SK-N-SH (cell line): ENCODE measurements at regions not wholly inside any gene's neighbourhood (a gene's known extent, or its start where the extent isn't known, plus 50 kb on each side); places are given as distances from the start of the nearest gene placed in this dataset.

ENCODE experiments used
- CTCF ChIA-PET: fragments of 300-600, 350-600 bp; formaldehyde crosslinking; extraction: SDS; loops from one replicate; lab custom pipeline; 2021; lab: Yijun Ruan, JAX
- POLR2A ChIA-PET: fragments of 350-600 bp; sonication (Branson Sonifier 250); formaldehyde crosslinking; extraction: SDS; loops from one replicate; lab custom pipeline; 2020; ENCODE audit warnings: antibody characterized with exemption, inconsistent platforms; lab: Yijun Ruan, JAX
- DNase-seq: peaks from one replicate; pipeline ENCODE4 v3.0.0; 2012
- H2AFZ ChIP-seq: fragments of 200-600 bp; sonication (generic); 2 replicates; pipeline ENCODE4 v1.8.1; 2016; ENCODE audit warnings: antibody characterized with exemption, mild to moderate bottlenecking, low read depth
- H3F3A ChIP-seq: fragments of 200-600 bp; sonication (generic); replicated peaks from 2 replicates; pipeline ENCODE3; 2016; ENCODE audit warnings: antibody characterized with exemption, mild to moderate bottlenecking; ENCODE audit not compliant: insufficient read depth
- H3K27ac ChIP-seq, 2 experiments: fragments of 200-500 bp in 1 of 2; fragments of 200-600 bp in 1 of 2; sonication (Bioruptor generic) in 1 of 2; sonication (generic), shearing (Covaris generic) in 1 of 2; 2 replicates each; pipeline versions ENCODE4 v1.5.1 to v1.6.1; 2014 to 2016; ENCODE audit warnings: low read depth in 2 of 2, inconsistent platforms in 1 of 2, low read length in 1 of 2, mild to moderate bottlenecking in 1 of 2, mixed read lengths in 1 of 2
- H3K27me3 ChIP-seq: fragments of 200-600 bp; sonication (generic), shearing (Covaris generic); 2 replicates; pipeline ENCODE4 v1.6.1; 2016; ENCODE audit warnings: mixed run types; ENCODE audit not compliant: insufficient read depth
- H3K36me3 ChIP-seq, 2 experiments: fragments of 200-500 bp in 1 of 2; fragments of 200-600 bp in 1 of 2; sonication (Bioruptor generic) in 1 of 2; sonication (generic) in 1 of 2; replicated peaks in 1 of 2; 2 replicates each; pipeline versions ENCODE3 to v1.5.1; 2014 to 2016; ENCODE audit warnings: low read length in 1 of 2, mild to moderate bottlenecking in 1 of 2; ENCODE audit not compliant: insufficient read depth in 2 of 2, control insufficient read depth in 1 of 2
- H3K4me1 ChIP-seq, 2 experiments: fragments of 200-500 bp in 1 of 2; fragments of 200-600 bp in 1 of 2; sonication (Bioruptor generic) in 1 of 2; sonication (generic), shearing (Covaris generic) in 1 of 2; 2 replicates each; pipeline versions ENCODE4 v1.5.1 to v1.6.1; 2014 to 2016; ENCODE audit warnings: low read depth in 1 of 2, low read length in 1 of 2, mixed run types in 1 of 2; ENCODE audit not compliant: insufficient read depth in 2 of 2, control insufficient read depth in 1 of 2
- H3K4me2 ChIP-seq: fragments of 200-600 bp; sonication (generic), shearing (Covaris generic); 2 replicates; pipeline ENCODE4 v1.6.1; 2017; ENCODE audit warnings: mixed run types
- H3K4me3 ChIP-seq, 2 experiments: fragments of 200-500 bp in 1 of 2; fragments of 200-600 bp in 1 of 2; sonication (Bioruptor generic) in 1 of 2; sonication (generic), shearing (Covaris generic) in 1 of 2; 2 replicates each; pipeline versions ENCODE4 v1.5.1 to v1.8.1; 2014 to 2016; ENCODE audit warnings: low read depth in 2 of 2, inconsistent platforms in 1 of 2, low read length in 1 of 2, mild to moderate bottlenecking in 1 of 2, mixed read lengths in 1 of 2, moderate library complexity in 1 of 2
- H3K79me2 ChIP-seq: fragments of 200-600 bp; sonication (generic); 2 replicates; pipeline ENCODE4 v1.8.1; 2017; ENCODE audit warnings: mild to moderate bottlenecking; ENCODE audit not compliant: insufficient read depth
- H3K9ac ChIP-seq: fragments of 200-600 bp; sonication (generic); 2 replicates; pipeline ENCODE4 v1.6.1; 2017; ENCODE audit warnings: mixed run types
- H3K9me2 ChIP-seq: fragments of 200-600 bp; sonication (generic); 2 replicates; pipeline ENCODE4 v1.6.1; 2017; ENCODE audit warnings: mixed run types
- H3K9me3 ChIP-seq: fragments of 200-600 bp; sonication (generic); 2 replicates; pipeline ENCODE4 v1.6.1; 2017; ENCODE audit warnings: mixed run types, mild to moderate bottlenecking, moderate library complexity
- H4K20me1 ChIP-seq: fragments of 200-600 bp; sonication (generic); 2 replicates; pipeline ENCODE4 v1.6.1; 2017; ENCODE audit warnings: mild to moderate bottlenecking, mixed run types; ENCODE audit not compliant: insufficient read depth
- CHD2 ChIP-seq: fragments of 150-350 bp; IDR thresholded peaks from 2 replicates; pipeline ENCODE4 v1.6.1; 2018; ENCODE audit warnings: low read length; ENCODE audit not compliant: partially characterized antibody
- CTCF ChIP-seq: fragments of 200-600 bp; sonication (generic); IDR thresholded peaks from 2 replicates; pipeline ENCODE4 v1.6.1; 2017; ENCODE audit warnings: antibody characterized with exemption, mild to moderate bottlenecking, moderate library complexity
- EZH2phosphoT487 ChIP-seq: fragments of 200-600 bp; sonication (generic); IDR thresholded peaks from 2 replicates; pipeline ENCODE4 v1.6.1; 2017; ENCODE audit warnings: low read depth, mixed run types, mild to moderate bottlenecking, antibody characterized with exemption, moderate library complexity, borderline replicate concordance
- FOSL2 ChIP-seq: IDR thresholded peaks from 2 replicates; pipeline ENCODE4 v1.4.0; 2012; ENCODE audit warnings: low read depth, mild to moderate bottlenecking, moderate library complexity, borderline replicate concordance
- FOXJ3 ChIP-seq: sonication (generic); formaldehyde crosslinking; IDR thresholded peaks from 2 replicates; pipeline ENCODE4 v1.5.1; 2020; ENCODE audit warnings: mild to moderate bottlenecking, missing genetic modification reagents
- FOXM1 ChIP-seq: IDR thresholded peaks from 2 replicates; pipeline ENCODE4 v1.4.0; 2012; ENCODE audit warnings: low read depth, mild to moderate bottlenecking
- GABPA ChIP-seq: IDR thresholded peaks from 2 replicates; pipeline ENCODE4 v1.4.0; 2012; ENCODE audit warnings: low read depth, mild to moderate bottlenecking
- MAX ChIP-seq: IDR thresholded peaks from 2 replicates; pipeline ENCODE4 v1.4.0; 2012; ENCODE audit warnings: low read depth
- MEF2A ChIP-seq: IDR thresholded peaks from 2 replicates; pipeline ENCODE4 v1.4.0; 2012; ENCODE audit warnings: low read depth, borderline replicate concordance
- MXI1 ChIP-seq: IDR thresholded peaks from 2 replicates; pipeline ENCODE4 v1.6.1; 2012; ENCODE audit warnings: mild to moderate bottlenecking, low read depth, low read length, improper control_type of control experiment
- NRF1 ChIP-seq: IDR thresholded peaks from 2 replicates; pipeline ENCODE4 v1.6.1; 2012; ENCODE audit warnings: low read depth, mild to moderate bottlenecking, low read length
- POLR2AphosphoS5 ChIP-seq: IDR thresholded peaks from 2 replicates; pipeline ENCODE4 v1.6.1; 2012; ENCODE audit warnings: low read depth, low read length
- REST ChIP-seq: IDR thresholded peaks from 2 replicates; pipeline ENCODE4 v1.6.1; 2012; ENCODE audit warnings: mild to moderate bottlenecking, low read depth, low read length, moderate library complexity
- RFX5 ChIP-seq: IDR thresholded peaks from 2 replicates; pipeline ENCODE4 v1.6.1; 2012; ENCODE audit warnings: mild to moderate bottlenecking, improper control_type of control experiment, low read length
- RXRA ChIP-seq: IDR thresholded peaks from 2 replicates; pipeline ENCODE4 v1.4.0; 2012; ENCODE audit warnings: low read depth, mild to moderate bottlenecking, borderline replicate concordance
- SIN3A ChIP-seq: IDR thresholded peaks from 2 replicates; pipeline ENCODE4 v1.6.1; 2012; ENCODE audit warnings: low read depth, mild to moderate bottlenecking, low read length, moderate library complexity, borderline replicate concordance
- SMC3 ChIP-seq: IDR thresholded peaks from 2 replicates; pipeline ENCODE4 v1.6.1; 2012; ENCODE audit warnings: low read depth, low read length, improper control_type of control experiment
- TCF12 ChIP-seq: IDR thresholded peaks from 2 replicates; pipeline ENCODE4 v1.4.0; 2012
- TEAD4 ChIP-seq: IDR thresholded peaks from 2 replicates; pipeline ENCODE4 v1.4.0; 2012; ENCODE audit warnings: mild to moderate bottlenecking, borderline replicate concordance; ENCODE audit not compliant: insufficient read depth
- WGBS: methylation state at CpG from one replicate; pipeline ENCODE4 v1.1.6; 2017; ENCODE audit warnings: low lambda C conversion rate; 5-methylcytosine and 5-hydroxymethylcytosine counted together
- TF ChIP-seq, protein P1 (sequence below): fragments of 150-350 bp; IDR thresholded peaks from 2 replicates; pipeline ENCODE4 v1.6.1; 2017; ENCODE audit warnings: antibody characterized with exemption, low read length, low read depth, borderline replicate concordance
- TF ChIP-seq, protein P2 (sequence below): IDR thresholded peaks from 2 replicates; pipeline ENCODE4; 2012

DNA sequence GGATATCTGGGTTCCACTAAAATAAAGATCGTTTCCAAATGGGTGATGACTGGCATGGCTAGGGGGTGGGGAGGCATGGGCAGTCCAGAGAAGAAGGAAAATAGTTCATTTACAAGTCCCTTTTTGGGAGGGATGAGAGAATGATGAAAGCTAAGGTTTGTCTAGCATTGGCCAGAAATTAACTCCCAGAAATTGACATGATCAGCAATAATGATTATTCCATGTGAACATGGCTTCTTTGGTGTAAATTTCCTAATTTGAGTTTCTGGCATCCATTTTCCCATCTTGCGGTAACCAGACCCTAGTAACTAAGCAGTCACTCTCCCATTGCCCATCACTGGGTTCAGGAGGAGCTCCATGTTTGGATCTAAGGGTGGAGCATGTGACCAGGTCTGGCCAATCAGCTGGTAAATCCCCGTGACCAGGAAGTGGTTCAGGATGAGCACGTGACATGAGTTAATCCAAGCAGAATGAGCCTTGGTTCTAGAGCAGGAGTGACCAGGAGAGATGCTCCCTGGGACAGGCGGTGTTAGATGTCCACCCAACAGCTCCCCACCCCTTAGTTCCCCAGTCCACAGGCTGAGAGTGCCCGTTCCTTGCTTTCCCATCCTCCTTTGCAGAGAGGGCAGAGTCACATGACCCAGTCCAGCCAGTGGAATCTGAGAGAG is 512.7 kb downstream of the PREX1 start (continued):
- no peak for TF ChIP-seq SMC3
- TF ChIP-seq RFX5 = no peak
- TF ChIP-seq MAX = no peak
- TF ChIP-seq SIN3A = no peak
- TF ChIP-seq FOSL2 = no peak

- H3K79me2 ChIP-seq = no peaks in the 10 kb centered on the region
- no peak overlapping the region for H3K4me2 ChIP-seq
- WGBS = 90% methylated on average over 4 of the region's 4 CpGs
- H3K27ac ChIP-seq = no peak overlapping the region
- ChIA-PET POLR2A (no interaction called here), CTCF (interaction anchor here (0.7 to 4.5 kb wide), 5 partner anchors 10 to 307 kb away, joined by 3 to 16 read pairs (median 5); no protein-coding TSS in a partner anchor)
- no peak for DNase-seq
- no peak overlapping the region for H3K9ac ChIP-seq
- no peaks in the 10 kb centered on the region for H4K20me1 ChIP-seq
- H3K9me3 ChIP-seq = no peaks in the 10 kb centered on the region
- H3K4me1 ChIP-seq = peaks cover 0 to 9% of the 10 kb centered on the region in 2 experiments; a peak in 2 of 4 replicates
- no peaks in the 10 kb centered on the region for H3K36me3 ChIP-seq
- H3K9me2 ChIP-seq = no peaks in the 10 kb centered on the region
- H3K27me3 ChIP-seq = no peaks in the 10 kb centered on the region; the same call in 1 of the 2 replicates
- no peak overlapping the region for H2AFZ ChIP-seq
- TF ChIP-seq FOXJ3 = no peak
- TF ChIP-seq SMC3 = no peak
- no peak for TF ChIP-seq TEAD4
- TF ChIP-seq FOXM1 = no peak
- TF ChIP-seq CTCF = no peak
- TF ChIP-seq GABPA = no peak
- TF ChIP-seq, protein P1, sequence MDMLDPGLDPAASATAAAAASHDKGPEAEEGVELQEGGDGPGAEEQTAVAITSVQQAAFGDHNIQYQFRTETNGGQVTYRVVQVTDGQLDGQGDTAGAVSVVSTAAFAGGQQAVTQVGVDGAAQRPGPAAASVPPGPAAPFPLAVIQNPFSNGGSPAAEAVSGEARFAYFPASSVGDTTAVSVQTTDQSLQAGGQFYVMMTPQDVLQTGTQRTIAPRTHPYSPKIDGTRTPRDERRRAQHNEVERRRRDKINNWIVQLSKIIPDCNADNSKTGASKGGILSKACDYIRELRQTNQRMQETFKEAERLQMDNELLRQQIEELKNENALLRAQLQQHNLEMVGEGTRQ = no peak
- no peak for TF ChIP-seq EZH2phosphoT487
- no peak for TF ChIP-seq POLR2AphosphoS5
- TF ChIP-seq RXRA = no peak
- TF ChIP-seq MXI1 = no peak
- no peak for TF ChIP-seq TCF12
- no peak for TF ChIP-seq CHD2
- TF ChIP-seq NRF1 = no peak
- TF ChIP-seq, protein P2, sequence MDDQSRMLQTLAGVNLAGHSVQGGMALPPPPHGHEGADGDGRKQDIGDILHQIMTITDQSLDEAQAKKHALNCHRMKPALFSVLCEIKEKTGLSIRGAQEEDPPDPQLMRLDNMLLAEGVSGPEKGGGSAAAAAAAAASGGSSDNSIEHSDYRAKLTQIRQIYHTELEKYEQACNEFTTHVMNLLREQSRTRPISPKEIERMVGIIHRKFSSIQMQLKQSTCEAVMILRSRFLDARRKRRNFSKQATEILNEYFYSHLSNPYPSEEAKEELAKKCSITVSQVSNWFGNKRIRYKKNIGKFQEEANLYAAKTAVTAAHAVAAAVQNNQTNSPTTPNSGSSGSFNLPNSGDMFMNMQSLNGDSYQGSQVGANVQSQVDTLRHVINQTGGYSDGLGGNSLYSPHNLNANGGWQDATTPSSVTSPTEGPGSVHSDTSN = no peak
- no peak for TF ChIP-seq REST
- no peak for TF ChIP-seq MEF2A
- TF ChIP-seq SIN3A = no peak
- TF ChIP-seq, all 33 proteins: peak for 0
- no peaks in the 10 kb centered on the region for H3F3A ChIP-seq
- no peak overlapping the region for H3K4me3 ChIP-seq
These were observed 514.5 kb downstream of the PREX1 start for GRCh38 chr20:48313324-48313723.
